ENCODE measurements at regions not wholly inside any gene's neighbourhood (a gene's known extent, or its start where the extent isn't known, plus 50 kb on each side); places are given as distances from the start of the nearest gene placed in this dataset.

DNA sequence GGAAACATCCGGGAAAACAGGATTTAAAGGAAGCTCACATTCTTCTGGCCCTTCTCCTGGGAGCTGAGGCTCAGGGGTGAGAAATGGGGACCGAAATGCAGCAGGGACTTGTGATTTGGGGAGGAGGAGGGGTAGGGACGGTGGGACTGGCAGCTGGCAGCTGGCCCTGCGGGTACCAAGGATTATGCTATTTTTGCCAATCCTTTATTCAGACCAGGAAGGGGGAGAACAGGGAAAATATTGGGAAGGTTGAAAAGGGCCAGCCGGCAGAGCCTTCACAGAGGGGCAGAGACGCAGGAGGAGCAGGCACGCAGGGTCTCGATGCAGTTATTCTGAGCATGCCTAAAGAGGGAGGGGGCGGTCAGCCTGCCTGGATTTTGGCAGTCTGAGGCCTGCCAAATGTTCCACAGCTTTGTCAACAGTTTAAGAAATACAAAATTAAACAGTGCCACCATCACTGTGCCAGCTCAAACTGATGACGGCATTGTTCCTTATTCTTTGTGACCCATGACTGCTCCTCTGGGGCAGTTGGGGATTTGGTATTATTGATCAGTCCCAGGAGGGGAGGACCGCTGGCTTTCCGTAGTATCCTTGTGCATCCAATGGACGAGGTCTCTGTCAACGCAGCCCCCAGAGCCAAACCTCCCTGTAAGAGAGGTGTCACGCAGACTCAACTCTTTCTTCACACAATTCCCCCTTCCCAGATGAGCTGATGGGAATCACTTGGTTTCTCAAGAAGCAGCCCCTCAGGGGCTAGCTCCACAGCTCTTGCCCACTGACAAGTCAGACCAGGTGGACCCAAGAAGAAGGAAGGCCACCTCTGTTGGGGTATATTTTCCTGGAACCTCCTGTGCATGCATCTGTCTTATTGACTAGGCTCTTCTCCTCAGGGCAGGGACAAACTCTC, 553.3 kb downstream of the BNC2 start:
- DNase-seq, result no peak

GRCh38 chr9:16318516-16319060, 551.9 kb downstream of the BNC2 start:
- no peak for DNase-seq

DNA sequence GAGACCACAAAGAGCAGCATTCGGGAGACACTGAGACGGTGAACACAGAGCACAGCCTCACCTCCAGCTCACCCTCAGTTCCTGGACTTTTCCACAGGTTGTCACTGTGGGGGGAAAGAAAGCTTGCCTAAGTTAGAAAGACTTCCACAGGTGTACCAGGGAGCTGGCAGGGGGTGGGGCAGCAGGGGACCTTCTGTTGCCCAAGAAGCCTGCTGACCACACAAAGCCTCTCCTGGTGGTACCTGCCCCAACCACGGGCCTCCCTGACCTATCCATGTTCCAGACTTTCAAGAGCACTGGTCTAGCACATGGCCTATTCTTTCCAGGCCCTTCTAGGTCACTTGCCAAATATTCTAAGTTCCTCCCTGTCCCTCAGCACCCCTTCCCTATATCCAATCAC, 550.8 kb downstream of the BNC2 start:
- DNase-seq, result no peak

DNA sequence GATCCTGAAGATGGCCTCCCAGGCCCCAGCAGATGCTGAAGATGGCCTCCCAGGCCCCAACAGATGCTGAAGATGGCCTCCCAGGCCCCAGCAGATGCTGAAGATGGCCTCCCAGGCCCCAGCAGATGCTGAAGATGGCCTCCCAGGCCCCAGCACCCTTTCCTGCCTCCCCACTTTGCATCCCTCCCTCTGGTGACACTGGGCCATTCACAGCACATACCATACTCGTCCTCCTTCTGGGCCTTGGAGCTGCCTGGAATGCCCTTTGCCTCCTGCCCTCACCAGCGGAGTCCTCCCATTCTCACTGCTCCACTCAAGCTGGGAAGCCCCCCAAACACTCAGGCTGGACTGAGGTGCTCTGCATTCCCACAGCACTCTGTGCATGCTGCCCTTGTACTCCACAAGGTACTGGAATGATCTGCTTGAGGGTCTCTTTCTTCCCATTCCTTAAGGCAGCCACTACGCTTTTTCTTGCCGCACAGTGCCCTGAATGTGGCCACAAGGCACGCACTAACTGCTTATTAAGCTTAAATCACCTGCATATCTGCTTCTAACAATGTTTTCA, 550.0 kb downstream of the BNC2 start:
- no peak for DNase-seq

DNA sequence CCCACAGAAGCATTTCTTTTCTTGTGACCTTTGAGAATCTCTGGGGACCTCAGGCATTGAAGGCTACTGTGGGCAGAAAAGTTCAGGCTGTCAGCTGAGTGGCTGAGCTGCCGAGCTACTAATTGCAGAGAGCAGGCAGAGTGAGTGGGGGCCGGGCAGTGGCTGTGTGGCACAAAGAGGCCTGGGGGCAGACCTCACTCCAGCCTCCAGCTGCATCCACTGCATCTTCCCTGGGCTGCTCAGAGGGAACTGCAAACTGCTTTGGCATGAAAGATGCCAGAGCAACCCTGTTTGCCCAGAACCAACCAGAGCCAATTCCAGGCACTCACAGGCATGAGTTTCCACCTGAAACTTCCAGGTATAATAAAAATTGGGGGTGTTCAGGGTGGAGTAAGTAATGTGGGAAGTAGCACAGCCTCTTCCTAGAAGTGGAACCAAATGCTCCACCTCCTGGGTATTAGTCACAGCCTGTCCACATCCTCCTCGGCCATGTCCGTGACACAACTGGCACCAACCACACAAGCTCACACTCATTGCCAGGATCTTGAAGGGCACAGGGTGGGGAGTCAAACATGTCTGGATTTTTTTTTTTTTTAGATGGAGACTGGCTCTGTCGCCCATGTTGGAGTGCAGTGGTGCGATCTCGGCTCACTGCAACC, 548.9 kb downstream of the BNC2 start:
- no peak for DNase-seq

DNA sequence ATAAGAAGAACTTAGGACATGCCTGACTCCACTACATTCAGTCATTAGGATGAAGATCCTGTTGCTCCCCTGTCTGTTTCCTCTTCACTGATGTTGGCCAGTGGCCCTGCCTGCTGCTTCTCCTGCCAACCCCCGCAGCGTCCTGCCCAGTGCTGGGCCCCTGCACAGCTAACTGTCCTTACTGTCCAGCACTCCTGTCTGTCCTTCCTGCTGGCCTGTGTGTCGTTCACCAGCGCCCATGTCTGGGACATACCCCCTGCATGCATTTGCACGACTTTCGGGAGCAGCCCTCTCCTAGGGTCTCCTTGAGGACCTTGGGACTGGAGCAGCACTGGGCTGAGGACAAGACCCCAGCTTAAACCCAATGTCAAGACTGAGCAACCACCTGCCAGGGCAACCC, 547.6 kb downstream of the BNC2 start:
- DNase-seq, result no peak

DNA sequence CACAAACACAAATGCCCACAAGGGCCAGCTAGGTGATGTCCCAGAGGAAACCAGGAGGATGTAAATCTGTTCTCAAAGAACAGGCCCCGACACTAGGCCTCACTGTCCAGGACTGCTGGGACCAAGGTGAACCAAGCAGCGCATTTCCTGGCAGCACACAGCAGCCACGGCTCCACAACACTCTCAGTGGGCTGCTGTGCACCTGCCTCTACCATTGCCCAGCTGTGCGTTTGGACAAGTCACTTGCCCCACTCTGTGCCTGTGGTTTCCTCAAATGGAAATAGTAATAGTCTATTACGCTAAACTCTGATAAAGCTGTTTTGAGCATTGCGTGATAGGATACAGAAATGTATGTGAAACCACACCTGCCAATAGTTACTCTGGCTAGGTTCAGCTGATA, 544.5 kb downstream of the BNC2 start:
- no peak for DNase-seq

DNA sequence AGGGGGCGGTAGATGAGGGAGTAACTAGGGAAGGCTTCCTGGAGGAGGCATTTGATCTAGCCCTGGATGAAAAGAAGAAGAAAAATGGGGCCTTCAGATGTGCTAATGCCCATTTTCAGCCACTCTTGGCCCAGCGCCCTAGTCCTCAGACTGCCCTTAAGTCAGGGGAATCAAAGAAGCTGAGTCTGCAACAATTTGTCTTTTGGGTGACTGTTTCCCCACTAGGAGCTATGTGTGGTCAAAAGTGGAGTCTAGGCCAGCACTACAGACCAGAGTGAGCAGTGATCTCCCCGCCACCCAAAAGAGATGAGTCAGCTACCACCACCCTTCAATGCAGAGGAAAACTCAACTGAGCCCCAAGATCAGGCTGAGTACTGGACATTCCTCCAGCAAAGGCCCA, 542.1 kb downstream of the BNC2 start:
- DNase-seq, result no peak

DNA sequence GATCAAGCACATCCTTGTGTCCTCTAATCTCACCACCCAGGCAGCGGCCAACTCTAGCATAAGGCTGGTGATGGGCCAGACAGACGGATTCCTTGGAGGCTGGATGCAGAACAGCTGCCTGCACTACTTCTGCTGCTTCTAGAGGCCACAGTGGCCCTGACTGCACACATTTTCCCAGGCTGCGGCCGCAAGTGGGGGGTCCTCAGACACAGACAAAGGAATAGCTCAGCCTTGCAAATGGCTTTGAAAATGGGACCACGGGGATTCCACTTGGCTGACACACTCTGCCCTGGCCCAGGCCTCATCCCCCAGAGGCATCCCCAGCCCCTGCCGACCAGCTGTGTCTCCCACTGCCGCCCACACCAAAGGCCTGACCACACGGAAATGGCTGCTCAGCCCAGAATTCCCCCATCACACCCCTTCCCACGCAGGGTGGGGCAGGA, 540.8 kb downstream of the BNC2 start:
- DNase-seq, result no peak

DNA sequence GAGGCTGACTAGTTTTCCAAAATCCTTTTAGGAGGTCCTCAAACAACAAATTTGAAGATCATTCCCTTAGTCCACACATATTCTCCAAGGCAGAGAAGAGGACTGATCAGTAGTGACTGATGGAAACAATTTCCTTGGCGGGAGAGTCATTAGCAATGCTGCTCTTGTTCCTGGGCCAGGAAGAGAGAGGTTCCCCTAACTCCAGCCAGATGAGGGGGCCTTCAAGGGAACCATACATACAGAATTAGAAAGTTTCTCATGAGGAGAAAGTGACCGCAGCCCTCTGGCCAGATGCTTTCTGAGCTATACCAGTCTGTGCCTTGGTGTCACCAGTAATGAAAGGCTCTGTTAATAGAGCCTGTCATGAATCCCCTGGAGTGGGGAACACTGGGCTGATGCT, 539.4 kb downstream of the BNC2 start:
- DNase-seq, result no peak

GRCh38 chr9:16331527-16331926, 538.9 kb downstream of the BNC2 start:
- DNase-seq, result no peak

GRCh38 chr9:16333691-16334090, 536.8 kb downstream of the BNC2 start:
- no peak for DNase-seq

GRCh38 chr9:16335788-16336580, 534.5 kb downstream of the BNC2 start:
- DNase-seq, result no peak

DNA sequence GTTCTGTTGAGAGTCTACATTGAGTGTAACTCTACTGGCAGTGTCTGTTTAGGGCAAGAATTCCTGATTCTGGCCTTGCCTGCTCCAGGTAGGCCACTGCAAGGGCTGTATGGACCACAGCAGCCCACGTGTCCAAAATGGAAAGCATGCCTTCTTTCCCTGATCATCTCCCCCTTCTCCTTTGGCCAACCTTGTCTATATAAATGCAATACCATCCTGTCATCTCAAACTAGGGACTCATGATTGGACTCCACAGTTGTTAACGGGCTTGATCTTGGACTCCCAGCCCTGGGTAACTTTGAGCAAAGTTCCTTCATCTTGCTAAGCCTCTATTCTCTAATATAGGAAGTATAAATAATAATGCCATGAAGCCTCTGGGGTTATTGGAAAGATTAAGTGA, 533.6 kb downstream of the BNC2 start:
- no peak for DNase-seq

GRCh38 chr9:16337322-16338029, 533.0 kb downstream of the BNC2 start:
- no peak for DNase-seq

DNA sequence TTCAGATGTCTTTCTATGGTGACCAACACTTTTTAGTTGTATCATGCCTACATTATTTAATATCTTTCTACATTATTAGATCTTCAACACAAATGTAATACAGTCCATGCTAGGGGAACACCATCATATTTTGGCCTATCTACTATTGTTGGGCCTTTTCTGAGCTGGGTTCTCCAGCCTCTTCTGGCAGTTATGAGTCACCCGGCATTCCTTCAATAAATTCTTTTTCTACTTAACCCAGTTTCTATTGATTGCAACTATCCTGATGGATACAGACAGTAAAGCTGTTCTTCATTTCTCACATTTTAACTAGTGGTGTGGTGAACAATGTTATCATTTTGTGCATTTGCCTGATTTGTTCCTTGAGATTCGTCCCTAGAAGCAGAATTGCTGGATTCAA, 529.3 kb downstream of the BNC2 start:
- no peak for DNase-seq

- DNase-seq, result no peak
Measured at GRCh38 chr9:16342246-16343020, 528.0 kb downstream of the BNC2 start.

DNA sequence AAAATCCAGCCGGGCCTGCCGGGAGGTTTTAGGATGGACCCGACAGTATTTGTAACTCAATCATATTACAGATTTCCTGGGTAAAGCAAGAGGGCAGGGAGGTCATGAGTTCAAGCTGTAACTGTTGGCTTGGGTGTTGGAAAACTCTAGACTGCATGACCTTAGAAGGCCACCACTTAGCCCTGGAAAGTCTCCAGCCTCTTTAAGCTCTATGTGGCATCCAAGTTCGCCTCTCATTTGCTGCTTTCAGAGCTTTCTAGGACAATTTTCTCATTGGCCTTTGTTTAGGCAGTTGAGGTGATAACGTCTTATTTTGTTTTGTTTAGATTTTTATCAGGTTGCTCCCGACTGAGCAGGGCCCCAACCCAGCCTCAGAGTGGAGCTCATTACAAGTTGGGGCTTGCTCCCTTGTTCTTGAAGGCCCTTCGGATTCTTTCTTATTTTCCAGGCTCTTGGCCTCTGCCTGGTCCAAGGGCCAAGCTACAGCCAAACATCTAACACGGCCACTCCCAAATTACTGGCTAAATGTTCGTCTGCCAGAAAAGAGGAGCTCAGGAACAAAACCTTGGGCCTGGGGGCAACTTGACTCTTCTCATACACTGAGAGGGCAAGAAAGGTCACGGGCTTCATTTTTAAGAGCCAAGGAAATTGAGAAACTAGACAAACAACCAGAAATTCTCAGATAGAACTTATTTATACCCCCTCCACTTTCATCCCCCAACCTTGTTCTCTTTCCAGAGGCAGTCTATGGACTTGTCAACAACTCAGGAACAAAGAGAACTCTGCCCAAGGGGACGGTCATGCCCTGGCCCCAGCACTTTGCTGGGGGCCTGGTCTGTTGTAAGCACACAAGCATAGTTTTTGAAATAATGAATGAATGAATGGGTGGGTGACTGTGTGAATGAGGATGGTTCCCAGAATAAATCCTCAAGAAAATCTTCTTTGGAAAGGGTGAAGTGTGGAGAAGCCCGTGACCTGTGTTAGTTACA, 526.9 kb downstream of the BNC2 start:
- DNase-seq, result no peak

DNA sequence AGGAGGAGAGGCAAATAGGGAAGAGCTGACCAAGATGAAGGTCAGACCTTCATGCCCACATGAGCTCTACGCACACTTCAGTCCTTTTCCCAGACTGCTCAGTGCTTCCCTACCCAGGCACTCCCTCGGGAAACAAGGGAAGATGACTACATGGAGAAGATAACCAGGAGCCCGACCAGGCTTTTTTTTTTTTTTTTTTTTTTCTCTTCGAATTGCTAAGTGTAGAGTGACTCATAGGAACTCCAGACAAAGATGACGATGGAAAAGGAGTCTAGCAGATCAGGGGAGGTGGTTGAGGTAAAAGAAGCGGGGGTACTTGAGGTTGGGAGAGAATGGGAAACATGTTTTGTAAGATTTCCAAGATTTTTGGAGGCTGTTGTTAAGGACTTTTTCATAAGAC, 526.1 kb downstream of the BNC2 start:
- no peak for DNase-seq

- no peak for DNase-seq
Measured at GRCh38 chr9:16345902-16346301, 524.6 kb downstream of the BNC2 start.
